ENCODE measurements at regions not wholly inside any gene's neighbourhood (a gene's known extent, or its start where the extent isn't known, plus 50 kb on each side); places are given as distances from the start of the nearest gene placed in this dataset.

DNA sequence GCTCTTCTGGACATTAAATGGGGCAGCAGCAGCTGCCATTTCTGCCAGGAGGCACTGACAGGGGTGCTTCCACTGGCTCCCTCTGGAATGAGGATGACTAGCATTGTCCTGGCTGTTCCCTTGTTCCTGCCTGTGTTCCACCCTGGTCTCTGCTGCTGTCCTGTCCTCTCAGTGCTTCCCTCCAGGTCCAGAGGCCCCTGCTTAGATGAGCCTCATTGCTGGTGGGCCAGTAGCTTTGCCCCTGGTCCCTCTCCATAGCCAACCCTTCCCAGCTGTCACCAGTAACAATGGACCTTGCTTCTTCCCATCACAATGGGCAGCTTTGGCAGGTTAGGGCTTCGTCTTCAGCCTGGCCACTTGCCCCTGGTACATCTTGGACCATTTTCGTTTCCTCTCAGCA, 561.1 kb downstream of the TCERG1L start:
- TF ChIP-seq RCOR1 (IDR thresholded peaks at IDR 0.05; ENCODE audit: low read depth, low read length) (no peak), EP300 (IDR thresholded peaks at IDR 0.05) (no peak), POLR2A (IDR thresholded peaks at IDR 0.05; ENCODE audit: low read length) (no peak)
- TF ChIP-seq, protein P1, sequence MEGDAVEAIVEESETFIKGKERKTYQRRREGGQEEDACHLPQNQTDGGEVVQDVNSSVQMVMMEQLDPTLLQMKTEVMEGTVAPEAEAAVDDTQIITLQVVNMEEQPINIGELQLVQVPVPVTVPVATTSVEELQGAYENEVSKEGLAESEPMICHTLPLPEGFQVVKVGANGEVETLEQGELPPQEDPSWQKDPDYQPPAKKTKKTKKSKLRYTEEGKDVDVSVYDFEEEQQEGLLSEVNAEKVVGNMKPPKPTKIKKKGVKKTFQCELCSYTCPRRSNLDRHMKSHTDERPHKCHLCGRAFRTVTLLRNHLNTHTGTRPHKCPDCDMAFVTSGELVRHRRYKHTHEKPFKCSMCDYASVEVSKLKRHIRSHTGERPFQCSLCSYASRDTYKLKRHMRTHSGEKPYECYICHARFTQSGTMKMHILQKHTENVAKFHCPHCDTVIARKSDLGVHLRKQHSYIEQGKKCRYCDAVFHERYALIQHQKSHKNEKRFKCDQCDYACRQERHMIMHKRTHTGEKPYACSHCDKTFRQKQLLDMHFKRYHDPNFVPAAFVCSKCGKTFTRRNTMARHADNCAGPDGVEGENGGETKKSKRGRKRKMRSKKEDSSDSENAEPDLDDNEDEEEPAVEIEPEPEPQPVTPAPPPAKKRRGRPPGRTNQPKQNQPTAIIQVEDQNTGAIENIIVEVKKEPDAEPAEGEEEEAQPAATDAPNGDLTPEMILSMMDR (IDR thresholded peaks at IDR 0.05), result no peak
- TF ChIP-seq, protein P2, sequence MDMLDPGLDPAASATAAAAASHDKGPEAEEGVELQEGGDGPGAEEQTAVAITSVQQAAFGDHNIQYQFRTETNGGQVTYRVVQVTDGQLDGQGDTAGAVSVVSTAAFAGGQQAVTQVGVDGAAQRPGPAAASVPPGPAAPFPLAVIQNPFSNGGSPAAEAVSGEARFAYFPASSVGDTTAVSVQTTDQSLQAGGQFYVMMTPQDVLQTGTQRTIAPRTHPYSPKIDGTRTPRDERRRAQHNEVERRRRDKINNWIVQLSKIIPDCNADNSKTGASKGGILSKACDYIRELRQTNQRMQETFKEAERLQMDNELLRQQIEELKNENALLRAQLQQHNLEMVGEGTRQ (IDR thresholded peaks at IDR 0.05), result no peak
- TF ChIP-seq, protein P3, sequence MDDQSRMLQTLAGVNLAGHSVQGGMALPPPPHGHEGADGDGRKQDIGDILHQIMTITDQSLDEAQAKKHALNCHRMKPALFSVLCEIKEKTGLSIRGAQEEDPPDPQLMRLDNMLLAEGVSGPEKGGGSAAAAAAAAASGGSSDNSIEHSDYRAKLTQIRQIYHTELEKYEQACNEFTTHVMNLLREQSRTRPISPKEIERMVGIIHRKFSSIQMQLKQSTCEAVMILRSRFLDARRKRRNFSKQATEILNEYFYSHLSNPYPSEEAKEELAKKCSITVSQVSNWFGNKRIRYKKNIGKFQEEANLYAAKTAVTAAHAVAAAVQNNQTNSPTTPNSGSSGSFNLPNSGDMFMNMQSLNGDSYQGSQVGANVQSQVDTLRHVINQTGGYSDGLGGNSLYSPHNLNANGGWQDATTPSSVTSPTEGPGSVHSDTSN (IDR thresholded peaks at IDR 0.05), result no peak

Data from A549 (cell line).